NK-92 treated with Interleukin-12 subunit alpha and Interleukin-12 subunit beta, amount 100 ng/mL, for 24 hours (cell line): ENCODE measurements at regions not wholly inside any gene's neighbourhood (a gene's known extent, or its start where the extent isn't known, plus 50 kb on each side); places are given as distances from the start of the nearest gene placed in this dataset.
"Not testable (repeated sequence)": the region's sequence is repeated elsewhere in the genome, so short reads cannot be mapped to it uniquely, and the experiment has no call there.

ENCODE experiments used
- DNase-seq: peaks from one replicate; lab custom pipeline; 2025; lab: John Stamatoyannopoulos, UW

DNA sequence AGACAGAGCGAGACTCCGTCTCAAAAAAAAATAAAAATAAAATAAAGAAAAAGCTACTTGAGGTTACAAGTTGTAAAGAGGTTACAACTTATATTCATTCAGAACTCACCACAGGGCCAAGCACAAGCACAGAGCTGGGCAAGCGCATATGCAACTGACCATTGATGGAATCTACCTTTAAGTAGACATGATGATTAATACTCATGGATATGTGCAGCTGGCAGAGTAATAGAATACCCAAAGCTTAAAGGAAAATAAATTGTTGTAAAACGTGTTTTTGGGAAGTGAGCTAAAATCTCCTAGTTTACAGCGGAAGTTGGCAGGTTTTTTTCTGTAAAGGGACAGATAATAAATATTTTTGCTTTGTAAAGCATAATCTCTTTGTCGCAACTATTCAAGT is 111.6 kb downstream of the TMEM168 start:
- DNase-seq = no peak

DNA sequence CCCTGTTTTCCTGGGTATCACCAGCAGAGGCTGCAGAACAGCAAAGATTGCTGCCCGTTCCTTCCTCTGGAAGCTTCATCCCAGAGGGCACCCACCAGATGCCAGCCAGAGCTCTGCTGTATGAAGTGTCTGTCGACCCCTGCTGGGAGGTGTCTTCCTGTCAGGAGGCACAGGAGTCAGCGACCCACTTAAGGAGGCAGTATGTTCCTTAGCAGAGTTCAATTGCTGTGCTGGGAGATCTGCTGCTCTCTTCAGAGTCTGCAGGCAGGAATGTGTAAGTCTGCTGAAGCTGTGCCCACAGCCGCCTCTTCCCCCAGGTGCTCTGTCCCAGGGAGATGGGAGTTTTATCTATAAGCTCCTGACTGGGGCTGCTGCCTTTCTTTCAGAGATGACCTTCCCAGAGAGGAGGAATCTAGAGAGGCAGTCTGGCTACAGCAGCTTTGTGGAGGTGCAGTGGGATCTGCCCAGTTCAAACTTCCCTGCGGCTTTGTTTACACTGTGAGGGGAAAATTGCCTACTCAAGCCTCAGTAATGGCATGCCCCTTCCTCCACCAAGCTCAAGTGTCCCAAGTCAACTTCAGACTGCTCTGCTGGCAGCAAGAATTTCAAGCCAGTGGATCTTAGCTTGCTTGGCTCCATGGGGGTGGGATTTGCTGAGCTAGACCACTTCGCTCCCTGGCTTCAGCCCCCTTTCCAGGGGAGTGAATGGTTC is 100.6 kb downstream of the TMEM168 start:
- DNase-seq = not testable (repeated sequence)

GRCh38 chr7:112692333-112692732 is 97.9 kb downstream of the TMEM168 start:
- DNase-seq = no peak

DNA sequence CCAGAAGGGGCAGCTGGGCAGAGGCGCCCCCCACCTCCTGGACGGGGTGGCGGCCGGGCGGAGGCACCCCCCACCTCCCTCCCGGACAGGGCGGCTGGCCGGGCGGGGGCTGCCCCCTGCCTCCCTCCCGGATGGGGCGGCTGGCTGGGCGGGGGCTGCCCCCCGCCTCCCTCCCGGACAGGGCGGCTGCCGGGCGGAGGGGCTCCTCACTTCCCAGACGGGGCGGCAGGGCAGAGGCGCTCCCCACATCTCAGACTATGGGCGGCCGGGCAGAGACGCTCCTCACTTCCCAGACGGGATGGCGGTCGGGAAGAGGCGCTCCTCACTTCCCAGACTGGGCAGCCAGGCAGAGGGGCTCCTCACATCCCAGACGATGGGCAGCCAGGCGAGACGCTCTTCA is 93.0 kb downstream of the TMEM168 start:
- not testable (repeated sequence) for DNase-seq

DNA sequence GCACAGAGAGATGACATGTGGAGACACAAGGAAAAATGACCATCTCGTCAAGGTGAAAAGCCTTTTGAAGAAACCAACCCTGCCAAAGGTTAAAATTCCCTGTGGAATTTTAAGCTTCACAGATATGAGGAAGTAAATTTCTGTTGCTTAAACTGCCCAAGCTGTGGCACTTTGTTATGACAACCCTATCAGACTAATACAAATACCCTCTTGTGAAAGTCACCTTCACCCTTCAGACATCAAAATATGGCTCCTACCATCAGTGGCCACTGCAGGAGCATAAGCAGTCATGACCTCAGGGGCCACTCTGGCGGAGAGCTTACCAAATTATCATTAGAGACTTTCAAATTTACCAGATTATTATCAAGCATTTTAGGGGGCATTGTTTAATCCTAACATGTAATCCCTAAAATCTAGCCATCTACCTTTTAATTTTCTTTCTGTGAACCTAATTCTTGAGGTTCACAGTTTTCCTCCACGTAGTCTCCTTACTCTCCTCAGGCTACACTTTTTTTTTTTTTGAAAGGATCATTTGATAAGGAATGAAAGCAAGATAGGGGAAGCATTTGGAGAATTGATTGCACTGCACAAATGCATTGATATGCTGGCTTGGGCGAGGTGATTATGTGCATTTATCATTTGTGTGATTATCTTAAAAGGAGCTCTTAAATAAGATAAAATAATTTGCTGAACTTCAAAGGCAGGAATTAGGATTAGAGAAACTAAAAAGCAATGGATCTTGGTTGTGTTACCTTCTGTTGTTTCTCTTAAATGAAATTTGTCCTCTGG is 90.3 kb downstream of the TMEM168 start:
- no peak for DNase-seq

- DNase-seq = no peak
These were observed 88.7 kb downstream of the TMEM168 start for GRCh38 chr7:112701456-112701855.

GRCh38 chr7:112707655-112708054 is 82.5 kb downstream of the TMEM168 start:
- DNase-seq = no peak

GRCh38 chr7:112708236-112708635 is 82.0 kb downstream of the TMEM168 start:
- no peak for DNase-seq
